ENCODE measurements at regions not wholly inside any gene's neighbourhood (a gene's known extent, or its start where the extent isn't known, plus 50 kb on each side); places are given as distances from the start of the nearest gene placed in this dataset.

DNA sequence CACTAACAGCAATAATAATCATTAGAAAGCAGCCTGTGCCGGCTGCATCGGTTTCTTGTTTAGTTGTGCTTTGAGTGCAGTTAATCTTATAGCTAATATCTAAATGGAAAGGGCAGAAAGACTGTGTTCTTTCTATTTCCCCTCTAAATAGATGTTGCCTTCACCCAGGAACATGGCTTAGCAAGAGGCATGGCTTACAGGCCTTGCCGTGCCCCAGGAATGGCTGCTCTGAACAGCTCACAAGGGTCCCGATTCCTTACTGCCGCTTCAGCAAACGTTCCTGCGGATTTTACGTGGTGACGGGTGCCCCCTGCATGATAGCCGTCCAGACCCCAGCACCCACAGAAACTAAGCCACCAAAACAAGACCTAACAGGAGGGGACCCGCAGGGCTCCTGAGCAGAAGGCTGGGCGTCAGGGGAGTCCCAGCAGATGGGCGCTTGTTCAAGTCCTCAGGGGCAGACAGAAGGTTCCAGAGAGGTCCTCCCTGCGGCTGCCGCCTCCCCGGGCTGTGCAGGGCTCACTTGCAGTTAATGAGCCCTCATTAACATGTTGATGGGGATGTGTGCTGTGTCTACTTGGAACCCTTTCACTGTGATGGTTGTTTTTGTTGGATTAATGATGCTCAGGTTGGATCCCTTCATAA lies 52.5 kb upstream of the ENPP7 start (continued):
- TF ChIP-seq, protein P1, sequence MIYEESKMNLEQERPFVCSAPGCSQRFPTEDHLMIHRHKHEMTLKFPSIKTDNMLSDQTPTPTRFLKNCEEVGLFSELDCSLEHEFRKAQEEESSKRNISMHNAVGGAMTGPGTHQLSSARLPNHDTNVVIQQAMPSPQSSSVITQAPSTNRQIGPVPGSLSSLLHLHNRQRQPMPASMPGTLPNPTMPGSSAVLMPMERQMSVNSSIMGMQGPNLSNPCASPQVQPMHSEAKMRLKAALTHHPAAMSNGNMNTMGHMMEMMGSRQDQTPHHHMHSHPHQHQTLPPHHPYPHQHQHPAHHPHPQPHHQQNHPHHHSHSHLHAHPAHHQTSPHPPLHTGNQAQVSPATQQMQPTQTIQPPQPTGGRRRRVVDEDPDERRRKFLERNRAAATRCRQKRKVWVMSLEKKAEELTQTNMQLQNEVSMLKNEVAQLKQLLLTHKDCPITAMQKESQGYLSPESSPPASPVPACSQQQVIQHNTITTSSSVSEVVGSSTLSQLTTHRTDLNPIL (CRISPR knock-in tag; IDR thresholded peaks at IDR 0.05; ENCODE audit: low read depth): no peak
- TF ChIP-seq TOX (CRISPR knock-in tag; IDR thresholded peaks at IDR 0.05; ENCODE audit: borderline replicate concordance) (no peak), ZNF565 (CRISPR knock-in tag; conservative IDR thresholded peaks at IDR 0.05; ENCODE audit: low read depth) (no peak), ARNTL (CRISPR knock-in tag; IDR thresholded peaks at IDR 0.05; ENCODE audit: borderline replicate concordance, low read depth) (no peak), ZNF8 (CRISPR knock-in tag; IDR thresholded peaks at IDR 0.05) (no peak)

DNA sequence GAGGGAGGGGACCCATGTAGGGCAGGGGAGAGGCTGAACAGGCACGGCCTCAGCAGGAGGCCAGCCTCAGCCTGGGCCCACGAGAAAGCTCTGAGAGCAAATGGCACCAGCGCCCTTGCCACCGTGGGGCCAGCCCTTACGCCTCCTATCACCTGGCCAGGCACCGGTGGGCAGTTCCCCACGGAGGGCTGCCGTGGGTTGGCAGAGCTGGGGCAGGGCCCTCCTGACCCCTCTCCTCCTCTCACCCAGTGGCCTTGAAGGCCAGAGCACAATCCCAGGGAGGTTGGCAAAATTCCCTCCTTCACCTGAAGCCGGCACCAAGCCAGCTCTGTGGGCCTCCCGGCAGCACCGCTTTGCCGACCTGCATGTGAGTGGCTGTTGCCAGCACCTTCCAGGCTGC lies 53.1 kb upstream of the ENPP7 start:
- no peak for TF ChIP-seq ISL1 (CRISPR knock-in tag; IDR thresholded peaks at IDR 0.05)
- no peak for TF ChIP-seq TCF4 (CRISPR knock-in tag; IDR thresholded peaks at IDR 0.05; ENCODE audit: borderline replicate concordance)
- no peak for TF ChIP-seq BACH2 (CRISPR knock-in tag; IDR thresholded peaks at IDR 0.05; ENCODE audit: borderline replicate concordance)
- no peak for TF ChIP-seq PPARA (CRISPR knock-in tag; IDR thresholded peaks at IDR 0.05; ENCODE audit: borderline replicate concordance)
- TF ChIP-seq ZC3H10 (CRISPR knock-in tag; IDR thresholded peaks at IDR 0.05): no peak
- TF ChIP-seq, protein P2, sequence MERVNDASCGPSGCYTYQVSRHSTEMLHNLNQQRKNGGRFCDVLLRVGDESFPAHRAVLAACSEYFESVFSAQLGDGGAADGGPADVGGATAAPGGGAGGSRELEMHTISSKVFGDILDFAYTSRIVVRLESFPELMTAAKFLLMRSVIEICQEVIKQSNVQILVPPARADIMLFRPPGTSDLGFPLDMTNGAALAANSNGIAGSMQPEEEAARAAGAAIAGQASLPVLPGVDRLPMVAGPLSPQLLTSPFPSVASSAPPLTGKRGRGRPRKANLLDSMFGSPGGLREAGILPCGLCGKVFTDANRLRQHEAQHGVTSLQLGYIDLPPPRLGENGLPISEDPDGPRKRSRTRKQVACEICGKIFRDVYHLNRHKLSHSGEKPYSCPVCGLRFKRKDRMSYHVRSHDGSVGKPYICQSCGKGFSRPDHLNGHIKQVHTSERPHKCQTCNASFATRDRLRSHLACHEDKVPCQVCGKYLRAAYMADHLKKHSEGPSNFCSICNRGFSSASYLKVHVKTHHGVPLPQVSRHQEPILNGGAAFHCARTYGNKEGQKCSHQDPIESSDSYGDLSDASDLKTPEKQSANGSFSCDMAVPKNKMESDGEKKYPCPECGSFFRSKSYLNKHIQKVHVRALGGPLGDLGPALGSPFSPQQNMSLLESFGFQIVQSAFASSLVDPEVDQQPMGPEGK (CRISPR knock-in tag; IDR thresholded peaks at IDR 0.05; ENCODE audit: borderline replicate concordance): no peak
- no peak for TF ChIP-seq ESRRG (CRISPR knock-in tag; IDR thresholded peaks at IDR 0.05)
- no peak for TF ChIP-seq GLIS3 (CRISPR knock-in tag; IDR thresholded peaks at IDR 0.05)
- no peak for TF ChIP-seq TOX (CRISPR knock-in tag; IDR thresholded peaks at IDR 0.05; ENCODE audit: borderline replicate concordance)
- TF ChIP-seq RARB (CRISPR knock-in tag; IDR thresholded peaks at IDR 0.05): no peak
- TF ChIP-seq ZFP30 (CRISPR knock-in tag; IDR thresholded peaks at IDR 0.05): no peak
- TF ChIP-seq, protein P3, sequence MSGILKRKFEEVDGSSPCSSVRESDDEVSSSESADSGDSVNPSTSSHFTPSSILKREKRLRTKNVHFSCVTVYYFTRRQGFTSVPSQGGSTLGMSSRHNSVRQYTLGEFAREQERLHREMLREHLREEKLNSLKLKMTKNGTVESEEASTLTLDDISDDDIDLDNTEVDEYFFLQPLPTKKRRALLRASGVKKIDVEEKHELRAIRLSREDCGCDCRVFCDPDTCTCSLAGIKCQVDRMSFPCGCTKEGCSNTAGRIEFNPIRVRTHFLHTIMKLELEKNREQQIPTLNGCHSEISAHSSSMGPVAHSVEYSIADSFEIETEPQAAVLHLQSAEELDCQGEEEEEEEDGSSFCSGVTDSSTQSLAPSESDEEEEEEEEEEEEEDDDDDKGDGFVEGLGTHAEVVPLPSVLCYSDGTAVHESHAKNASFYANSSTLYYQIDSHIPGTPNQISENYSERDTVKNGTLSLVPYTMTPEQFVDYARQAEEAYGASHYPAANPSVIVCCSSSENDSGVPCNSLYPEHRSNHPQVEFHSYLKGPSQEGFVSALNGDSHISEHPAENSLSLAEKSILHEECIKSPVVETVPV (CRISPR knock-in tag; IDR thresholded peaks at IDR 0.05): no peak
- TF ChIP-seq, protein P4, sequence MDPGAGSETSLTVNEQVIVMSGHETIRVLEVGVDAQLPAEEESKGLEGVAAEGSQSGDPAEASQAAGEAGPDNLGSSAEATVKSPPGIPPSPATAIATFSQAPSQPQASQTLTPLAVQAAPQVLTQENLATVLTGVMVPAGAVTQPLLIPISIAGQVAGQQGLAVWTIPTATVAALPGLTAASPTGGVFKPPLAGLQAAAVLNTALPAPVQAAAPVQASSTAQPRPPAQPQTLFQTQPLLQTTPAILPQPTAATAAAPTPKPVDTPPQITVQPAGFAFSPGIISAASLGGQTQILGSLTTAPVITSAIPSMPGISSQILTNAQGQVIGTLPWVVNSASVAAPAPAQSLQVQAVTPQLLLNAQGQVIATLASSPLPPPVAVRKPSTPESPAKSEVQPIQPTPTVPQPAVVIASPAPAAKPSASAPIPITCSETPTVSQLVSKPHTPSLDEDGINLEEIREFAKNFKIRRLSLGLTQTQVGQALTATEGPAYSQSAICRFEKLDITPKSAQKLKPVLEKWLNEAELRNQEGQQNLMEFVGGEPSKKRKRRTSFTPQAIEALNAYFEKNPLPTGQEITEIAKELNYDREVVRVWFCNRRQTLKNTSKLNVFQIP (CRISPR knock-in tag; IDR thresholded peaks at IDR 0.05; ENCODE audit: borderline replicate concordance, low read depth): no peak
- ATAC-seq: no peak

DNA sequence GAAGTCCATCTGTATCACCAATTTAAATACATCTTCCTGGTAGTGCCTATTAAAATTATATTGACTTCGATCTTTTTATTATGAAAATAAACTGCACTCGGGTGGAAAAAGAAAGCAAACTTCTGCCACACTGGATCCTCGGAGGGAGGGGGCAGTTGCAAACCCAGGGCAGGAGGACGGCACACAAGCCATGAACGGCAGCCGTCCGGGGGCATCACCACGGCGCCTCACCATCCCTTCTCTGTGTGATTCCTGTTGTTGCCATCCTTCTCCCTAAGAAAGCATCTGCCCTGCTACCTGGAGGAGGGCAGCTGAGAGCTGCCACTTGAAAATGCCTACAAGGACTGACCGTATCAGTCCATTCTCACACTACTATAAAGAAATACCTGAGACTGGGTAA lies 53.9 kb upstream of the ENPP7 start:
- TF ChIP-seq RARB (CRISPR knock-in tag; IDR thresholded peaks at IDR 0.05): no peak
- no peak for TF ChIP-seq CSDC2 (CRISPR knock-in tag; IDR thresholded peaks at IDR 0.05)
- TF ChIP-seq ZNF70 (CRISPR knock-in tag; IDR thresholded peaks at IDR 0.05): no peak
- TF ChIP-seq GLIS3 (CRISPR knock-in tag; IDR thresholded peaks at IDR 0.05): no peak
- no peak for ATAC-seq

DNA sequence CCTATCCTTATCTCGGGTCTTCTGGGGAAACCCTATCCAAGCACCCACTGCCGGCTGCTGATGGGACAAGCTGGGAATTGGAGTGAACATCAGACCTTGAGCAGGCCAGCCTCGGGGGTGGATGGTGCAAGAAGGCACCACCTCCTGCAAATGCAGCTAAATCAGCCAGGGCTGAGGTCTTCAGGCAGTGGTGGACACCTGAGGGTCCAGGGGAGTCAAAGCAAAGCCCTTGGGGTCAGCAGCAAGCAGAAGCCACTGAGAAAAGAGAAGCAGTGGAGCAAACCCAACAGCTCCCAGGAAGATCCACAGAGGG lies 55.4 kb upstream of the ENPP7 start:
- no peak for ATAC-seq
- TF ChIP-seq ZNF70 (CRISPR knock-in tag; IDR thresholded peaks at IDR 0.05): no peak
- TF ChIP-seq ZFP30 (CRISPR knock-in tag; IDR thresholded peaks at IDR 0.05): no peak

DNA sequence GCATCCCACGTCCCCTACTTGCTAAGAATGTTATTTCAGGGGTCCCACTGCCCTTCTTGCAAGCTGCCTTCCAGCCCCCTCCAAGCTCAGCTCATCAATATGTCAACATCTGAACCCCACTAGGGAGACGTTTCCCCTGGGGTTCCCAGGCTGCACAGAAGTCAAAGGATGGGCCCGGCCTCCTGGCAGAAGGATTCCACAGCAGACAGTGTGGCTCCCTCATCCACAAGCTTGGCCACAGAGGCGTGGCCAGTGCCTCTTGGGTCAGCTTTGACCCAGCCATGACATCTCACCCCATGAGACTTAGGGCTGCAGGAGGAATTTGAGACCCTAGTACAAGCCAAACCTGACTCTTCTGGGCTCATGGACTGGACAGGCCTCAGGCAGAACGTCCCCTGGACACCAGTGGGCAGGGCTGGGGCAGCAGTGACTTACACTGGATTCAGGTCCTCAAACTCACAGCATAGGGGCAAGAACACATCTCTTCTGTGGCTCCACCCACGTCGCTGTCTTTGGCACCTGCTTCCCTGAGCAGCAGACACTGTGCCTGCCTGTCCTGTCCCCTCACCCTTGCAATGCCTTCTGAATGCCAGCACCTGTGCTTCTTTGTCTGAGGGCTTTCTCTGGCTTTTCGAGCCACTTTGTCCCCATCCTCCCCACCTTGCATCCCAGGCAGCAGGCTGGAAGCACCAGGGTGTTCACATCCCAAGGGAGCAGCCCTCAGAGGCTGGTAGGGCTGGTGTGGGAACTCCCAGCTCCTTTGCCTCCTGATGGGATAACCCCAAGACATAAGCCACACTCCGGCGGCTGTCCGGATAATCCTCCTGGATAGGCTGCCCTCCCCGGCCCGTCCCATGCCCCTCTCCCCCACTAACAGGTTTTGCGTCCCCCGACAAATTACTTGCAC lies 56.0 kb upstream of the ENPP7 start:
- TF ChIP-seq, protein P3 (CRISPR knock-in tag; IDR thresholded peaks at IDR 0.05): no peak
- TF ChIP-seq BACH2 (CRISPR knock-in tag; IDR thresholded peaks at IDR 0.05; ENCODE audit: borderline replicate concordance) (no peak), PPARA (CRISPR knock-in tag; IDR thresholded peaks at IDR 0.05; ENCODE audit: borderline replicate concordance) (no peak), SNAI2 (CRISPR knock-in tag; IDR thresholded peaks at IDR 0.05) (no peak), ZC3H10 (CRISPR knock-in tag; IDR thresholded peaks at IDR 0.05) (no peak), TCF4 (CRISPR knock-in tag; IDR thresholded peaks at IDR 0.05; ENCODE audit: borderline replicate concordance) (no peak), ISL1 (CRISPR knock-in tag; IDR thresholded peaks at IDR 0.05) (no peak), ZFP30 (CRISPR knock-in tag; IDR thresholded peaks at IDR 0.05) (no peak), OSR1 (CRISPR knock-in tag; IDR thresholded peaks at IDR 0.05) (no peak), GLIS3 (CRISPR knock-in tag; IDR thresholded peaks at IDR 0.05) (no peak), ZNF565 (CRISPR knock-in tag; conservative IDR thresholded peaks at IDR 0.05; ENCODE audit: low read depth) (no peak)
- TF ChIP-seq, protein P4 (CRISPR knock-in tag; IDR thresholded peaks at IDR 0.05; ENCODE audit: borderline replicate concordance, low read depth): no peak
- ATAC-seq: no peak

Data from SK-N-SH treated with all-trans-retinoic acid at 6 μM for 48 hours (cell line).